Renal cortex interstitium (tissue), 11 donors: ENCODE measurements at regions not wholly inside any gene's neighbourhood (a gene's known extent, or its start where the extent isn't known, plus 50 kb on each side); places are given as distances from the start of the nearest gene placed in this dataset.
"Not testable (repeated sequence)": the region's sequence is repeated elsewhere in the genome, so short reads cannot be mapped to it uniquely, and the experiment has no call there.

Experiments
- DNase-seq, 11 donors: peaks; one replicate each; pipeline ENCODE4 v3.0.0-alpha.2; 2013; ENCODE audit warnings: low read depth in 9 of 11, low spot score in 4 of 11; ENCODE audit errors: extremely low read depth in 1 of 11

- no peak for DNase-seq
These were observed 1941.0 kb upstream of the RAG2 start for GRCh38 chr11:38538866-38539680.

GRCh38 chr11:38530226-38530625 lies 1932.2 kb upstream of the RAG2 start:
- no peak for DNase-seq

GRCh38 chr11:38524945-38525344 lies 1926.9 kb upstream of the RAG2 start:
- DNase-seq: no peak

- no peak for DNase-seq
These were observed 1920.0 kb upstream of the RAG2 start for GRCh38 chr11:38517991-38518390.

- DNase-seq: not testable (repeated sequence)
These were observed 1914.8 kb upstream of the RAG2 start for GRCh38 chr11:38512830-38513229.

GRCh38 chr11:38510041-38510440 lies 1912.0 kb upstream of the RAG2 start:
- no peak for DNase-seq

GRCh38 chr11:38503876-38504275 lies 1905.8 kb upstream of the RAG2 start:
- DNase-seq: no peak

GRCh38 chr11:38498721-38499120 lies 1900.7 kb upstream of the RAG2 start:
- DNase-seq: no peak

- no peak for DNase-seq
These were observed 1894.0 kb upstream of the RAG2 start for GRCh38 chr11:38491986-38492385.

- no peak for DNase-seq
These were observed 1883.4 kb upstream of the RAG2 start for GRCh38 chr11:38481391-38481790.

GRCh38 chr11:38476808-38477575 lies 1879.0 kb upstream of the RAG2 start:
- DNase-seq: no peak

GRCh38 chr11:38461751-38462150 lies 1863.7 kb upstream of the RAG2 start:
- DNase-seq: no peak

GRCh38 chr11:38460896-38461295 lies 1862.9 kb upstream of the RAG2 start:
- DNase-seq: peak; percentile 47 to 85 (median 65)

GRCh38 chr11:38460429-38460828 lies 1862.4 kb upstream of the RAG2 start:
- no peak for DNase-seq

GRCh38 chr11:38456371-38456770 lies 1858.3 kb upstream of the RAG2 start:
- no peak for DNase-seq

- DNase-seq: no peak
These were observed 1850.2 kb upstream of the RAG2 start for GRCh38 chr11:38448284-38448683.

GRCh38 chr11:38446336-38446735 lies 1848.3 kb upstream of the RAG2 start:
- DNase-seq: no peak

- no peak for DNase-seq
These were observed 1840.1 kb upstream of the RAG2 start for GRCh38 chr11:38438091-38438490.

- no peak for DNase-seq
These were observed 1827.5 kb upstream of the RAG2 start for GRCh38 chr11:38425578-38425977.

GRCh38 chr11:38423042-38423441 lies 1825.0 kb upstream of the RAG2 start:
- DNase-seq: no peak
